Trophoblast cell (in vitro differentiated cells and primary cell): ENCODE measurements at regions not wholly inside any gene's neighbourhood (a gene's known extent, or its start where the extent isn't known, plus 50 kb on each side); places are given as distances from the start of the nearest gene placed in this dataset.
A peak's percentile ranks its signal among the peaks of the same experiment; 100 is the strongest.

Experiments used
- DNase-seq, 2 donors: peaks; one replicate each; pipeline ENCODE4 v3.0.0-alpha.2; 2016
- H2AFZ ChIP-seq: 2 replicates; pipeline ENCODE4 v1.6.1; 2013; ENCODE audit warnings: low read length, moderate library complexity, mild to moderate bottlenecking; ENCODE audit not compliant: insufficient read depth, poor library complexity
- H2AK5ac ChIP-seq: 2 replicates; pipeline ENCODE4 v1.6.1; 2013; ENCODE audit warnings: mild to moderate bottlenecking, low read length
- H2BK120ac ChIP-seq: 2 replicates; pipeline ENCODE4 v1.6.1; 2013; ENCODE audit warnings: low read length, mild to moderate bottlenecking, moderate library complexity; ENCODE audit not compliant: insufficient read depth, poor library complexity
- H2BK12ac ChIP-seq: 2 replicates; pipeline ENCODE4 v1.6.1; 2013; ENCODE audit warnings: mild to moderate bottlenecking, low read length, moderate library complexity
- H2BK5ac ChIP-seq: 2 replicates; pipeline ENCODE4 v1.6.1; 2013; ENCODE audit warnings: low read length, low read depth, moderate library complexity, mild to moderate bottlenecking; ENCODE audit not compliant: poor library complexity
- H3K14ac ChIP-seq: 2 replicates; pipeline ENCODE4 v1.6.1; 2013; ENCODE audit warnings: mild to moderate bottlenecking, low read length
- H3K18ac ChIP-seq: 2 replicates; pipeline ENCODE4 v1.6.1; 2013; ENCODE audit warnings: mild to moderate bottlenecking, low read length
- H3K23ac ChIP-seq: 2 replicates; pipeline ENCODE4 v1.6.1; 2013; ENCODE audit warnings: low read length
- H3K27ac ChIP-seq: 2 replicates; pipeline ENCODE4 v1.5.1; 2013; ENCODE audit warnings: low read depth, mild to moderate bottlenecking, inconsistent platforms, low read length, moderate library complexity
- H3K27me3 ChIP-seq: 2 replicates; pipeline ENCODE4 v1.6.1; 2013; ENCODE audit warnings: inconsistent platforms, mild to moderate bottlenecking, low read length, moderate library complexity; ENCODE audit not compliant: insufficient read depth
- H3K36me3 ChIP-seq, 2 experiments: 1 replicate in 1 of 2; 2 replicates in 1 of 2; pipeline ENCODE4 v1.6.1; 2013; ENCODE audit warnings: low read length in 2 of 2, mild to moderate bottlenecking in 2 of 2, moderate library complexity in 1 of 2; ENCODE audit not compliant: insufficient read depth in 2 of 2, control insufficient read depth in 1 of 2
- H3K4ac ChIP-seq: 2 replicates; pipeline ENCODE4 v1.6.1; 2013; ENCODE audit warnings: low read depth, mild to moderate bottlenecking, low read length, moderate library complexity
- H3K4me1 ChIP-seq, 2 experiments: 1 replicate in 1 of 2; 2 replicates in 1 of 2; pipeline ENCODE4 v1.6.1; 2013; ENCODE audit warnings: low read length in 2 of 2, mild to moderate bottlenecking in 2 of 2, moderate library complexity in 1 of 2; ENCODE audit not compliant: insufficient read depth in 2 of 2, control insufficient read depth in 1 of 2
- H3K4me2 ChIP-seq: 2 replicates; pipeline ENCODE4 v1.6.1; 2013; ENCODE audit warnings: inconsistent platforms, mild to moderate bottlenecking, low read length, moderate library complexity
- H3K4me3 ChIP-seq: 2 replicates; pipeline ENCODE4 v1.5.1; 2013; ENCODE audit warnings: mild to moderate bottlenecking, low read depth, low read length, inconsistent platforms
- H3K79me1 ChIP-seq: one replicate; pipeline ENCODE4 v1.6.1; 2013; ENCODE audit warnings: low read length
- H3K79me2 ChIP-seq: 2 replicates; pipeline ENCODE4 v1.6.1; 2013; ENCODE audit warnings: low read length, mild to moderate bottlenecking; ENCODE audit not compliant: control insufficient read depth, insufficient read depth, poor library complexity
- H3K9ac ChIP-seq: 2 replicates; pipeline ENCODE4 v1.6.1; 2013; ENCODE audit warnings: mild to moderate bottlenecking, low read length
- H3K9me3 ChIP-seq: 2 replicates; pipeline ENCODE4 v1.6.1; 2013; ENCODE audit warnings: low read depth, mild to moderate bottlenecking, control low read depth, inconsistent platforms, low read length; ENCODE audit not compliant: insufficient read depth
- H4K12ac ChIP-seq: 2 replicates; pipeline ENCODE4 v1.6.1; 2013; ENCODE audit warnings: low read depth, mild to moderate bottlenecking, low read length, moderate library complexity
- H4K8ac ChIP-seq: 2 replicates; pipeline ENCODE4 v1.6.1; 2013; ENCODE audit warnings: low read depth, mild to moderate bottlenecking, low read length, moderate library complexity
- H4K91ac ChIP-seq: one replicate; pipeline ENCODE4 v1.6.1; 2013; ENCODE audit warnings: low read depth, mild to moderate bottlenecking, low read length, moderate library complexity
- WGBS: extraction: QIAGEN DNeasy Blood & Tissue Kit; methylation state at CpG from one replicate; pipeline ENCODE4 v1.1.7; 2013; ENCODE audit warnings: missing lambda C conversion rate; ENCODE audit not compliant: insufficient read length, insufficient coverage; ENCODE audit errors: extremely low coverage; 5-methylcytosine and 5-hydroxymethylcytosine counted together

- no CpG with 5 or more reads among the region's 2 CpGs for WGBS
These were observed 267.1 kb downstream of the CYRIA start for GRCh38 chr2:16398486-16399043.

GRCh38 chr2:16397681-16398475 is 267.8 kb downstream of the CYRIA start:
- H2AFZ ChIP-seq, result no peak overlapping the region
- H2BK12ac ChIP-seq, result no peak overlapping the region
- no peak overlapping the region for H2BK120ac ChIP-seq
- no peaks in the 10 kb centered on the region for H3K79me2 ChIP-seq
- H4K91ac ChIP-seq, result no peak overlapping the region
- no peak overlapping the region for H3K4ac ChIP-seq
- H4K8ac ChIP-seq, result no peak overlapping the region
- H3K9me3 ChIP-seq, result peaks cover 10% of the 10 kb centered on the region
- H3K4me2 ChIP-seq, result no peak overlapping the region
- H3K9ac ChIP-seq, result no peak overlapping the region
- no peaks in the 10 kb centered on the region for H3K27me3 ChIP-seq
- H3K4me1 ChIP-seq, result peaks cover 5 to 6% of the 10 kb centered on the region in 2 experiments
- H2BK5ac ChIP-seq, result no peak overlapping the region
- H3K27ac ChIP-seq, result no peak overlapping the region
- no peak for DNase-seq
- H2AK5ac ChIP-seq, result no peak overlapping the region
- no CpG with 5 or more reads among the region's 6 CpGs for WGBS
- H4K12ac ChIP-seq, result no peak overlapping the region
- H3K18ac ChIP-seq, result no peak overlapping the region
- H3K14ac ChIP-seq, result no peak overlapping the region
- no peak overlapping the region for H3K23ac ChIP-seq
- H3K4me3 ChIP-seq, result no peak overlapping the region
- no peaks in the 10 kb centered on the region for H3K79me1 ChIP-seq
- H3K36me3 ChIP-seq, result no peaks in the 10 kb centered on the region

More at GRCh38 chr2:16398486-16399043, 267.1 kb downstream of the CYRIA start:
- peaks cover 10% of the 10 kb centered on the region for H3K9me3 ChIP-seq
- H3K18ac ChIP-seq, result no peak overlapping the region
- no peak overlapping the region for H3K9ac ChIP-seq
- H2AK5ac ChIP-seq, result no peak overlapping the region
- no peak overlapping the region for H2BK5ac ChIP-seq
- H4K12ac ChIP-seq, result no peak overlapping the region
- H2BK120ac ChIP-seq, result no peak overlapping the region
- no peak overlapping the region for H3K4ac ChIP-seq
- no peak overlapping the region for H4K8ac ChIP-seq
- no peak overlapping the region for H3K27ac ChIP-seq
- H4K91ac ChIP-seq, result no peak overlapping the region
- no peak overlapping the region for H3K4me2 ChIP-seq
- H3K79me2 ChIP-seq, result no peaks in the 10 kb centered on the region
- H3K4me3 ChIP-seq, result no peak overlapping the region
- H3K36me3 ChIP-seq, result no peaks in the 10 kb centered on the region
- peaks cover 5 to 6% of the 10 kb centered on the region in 2 experiments for H3K4me1 ChIP-seq
- no peaks in the 10 kb centered on the region for H3K79me1 ChIP-seq
- no peak overlapping the region for H2BK12ac ChIP-seq
- no peak for DNase-seq
- H3K27me3 ChIP-seq, result no peaks in the 10 kb centered on the region
- H3K14ac ChIP-seq, result no peak overlapping the region
- no peak overlapping the region for H3K23ac ChIP-seq
- no peak overlapping the region for H2AFZ ChIP-seq

DNA sequence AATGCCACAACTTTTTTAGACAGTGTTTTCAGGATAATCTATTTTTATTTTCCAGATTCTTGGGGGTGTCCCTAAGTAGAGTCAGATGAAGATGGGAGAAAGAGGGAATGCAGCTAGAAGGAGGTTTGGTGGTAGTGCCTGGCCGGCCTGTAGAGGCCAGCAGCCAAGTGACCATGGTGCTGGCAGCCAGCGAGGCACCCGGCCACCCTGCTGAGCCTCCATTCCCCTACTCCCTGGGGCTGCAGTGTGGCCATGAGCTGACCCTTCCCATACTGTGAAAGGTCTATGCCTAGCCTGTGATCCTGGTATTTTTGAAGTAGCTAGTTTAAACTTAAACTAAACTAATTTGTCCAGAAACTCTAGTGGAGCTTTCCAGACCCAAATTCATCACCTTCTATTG is 268.6 kb downstream of the CYRIA start:
- H3K79me2 ChIP-seq, result no peaks in the 10 kb centered on the region
- no CpG with 5 or more reads among the region's 3 CpGs for WGBS
- H2AFZ ChIP-seq, result no peak overlapping the region
- DNase-seq, result no peak
- H3K23ac ChIP-seq, result no peak overlapping the region
- peaks cover 5 to 6% of the 10 kb centered on the region in 2 experiments for H3K4me1 ChIP-seq
- H2BK12ac ChIP-seq, result no peak overlapping the region
- H2AK5ac ChIP-seq, result no peak overlapping the region
- no peak overlapping the region for H3K9ac ChIP-seq
- H3K4ac ChIP-seq, result no peak overlapping the region
- H3K14ac ChIP-seq, result no peak overlapping the region
- H3K9me3 ChIP-seq, result peaks cover 10% of the 10 kb centered on the region
- H4K91ac ChIP-seq, result no peak overlapping the region
- H3K4me2 ChIP-seq, result no peak overlapping the region
- H3K4me3 ChIP-seq, result no peak overlapping the region
- H3K27me3 ChIP-seq, result no peaks in the 10 kb centered on the region
- H4K12ac ChIP-seq, result no peak overlapping the region
- no peak overlapping the region for H3K18ac ChIP-seq
- H2BK5ac ChIP-seq, result no peak overlapping the region
- no peaks in the 10 kb centered on the region for H3K36me3 ChIP-seq
- H3K27ac ChIP-seq, result no peak overlapping the region
- H3K79me1 ChIP-seq, result no peaks in the 10 kb centered on the region
- no peak overlapping the region for H2BK120ac ChIP-seq
- H4K8ac ChIP-seq, result no peak overlapping the region

- DNase-seq, result no peak
- Histone ChIP-seq H3K9me3 (peaks cover 10% of the 10 kb centered on the region), H2AFZ (no peak overlapping the region), H2BK120ac (no peak overlapping the region), H3K79me2 (no peaks in the 10 kb centered on the region), H2AK5ac (no peak overlapping the region), H3K23ac (peak overlapping the region; percentile 17), H3K4me1 (peaks cover 5 to 6% of the 10 kb centered on the region in 2 experiments), H3K14ac (no peak overlapping the region), H3K36me3 (no peaks in the 10 kb centered on the region), H3K27me3 (no peaks in the 10 kb centered on the region), H3K4me2 (no peak overlapping the region), H3K27ac (no peak overlapping the region), H4K8ac (no peak overlapping the region), H2BK5ac (no peak overlapping the region), H3K4ac (no peak overlapping the region), H3K9ac (no peak overlapping the region), H4K91ac (no peak overlapping the region), H3K18ac (no peak overlapping the region), H3K79me1 (no peaks in the 10 kb centered on the region), H2BK12ac (no peak overlapping the region), H3K4me3 (no peak overlapping the region), H4K12ac (no peak overlapping the region)
- WGBS, result no CpG with 5 or more reads among the region's 10 CpGs
These were observed 269.5 kb downstream of the CYRIA start for GRCh38 chr2:16396171-16396570.
